Activated T-helper 17 cell treated with anti-CD3 and anti-CD28 coated beads, Interleukin-2, amount 50 U/mL, for 72 hours (primary cell): ENCODE measurements at regions not wholly inside any gene's neighbourhood (a gene's known extent, or its start where the extent isn't known, plus 50 kb on each side); places are given as distances from the start of the nearest gene placed in this dataset.

Experiments
- ATAC-seq: fragments of 150-1000 bp; cut with Tn5 transposase; replicated peaks from 2 replicates; pipeline ENCODE4 v1.10.0; 2021; ENCODE audit warnings: mild to moderate bottlenecking, moderate library complexity
- H3K27ac Mint-ChIP-seq: one replicate; pipeline ENCODE4 v1.8.0; 2022; ENCODE audit warnings: mixed read lengths
- H3K27me3 Mint-ChIP-seq: one replicate; pipeline ENCODE4 v1.8.0; 2022; ENCODE audit warnings: mixed read lengths
- H3K36me3 Mint-ChIP-seq: one replicate; pipeline ENCODE4 v1.8.0; 2022; ENCODE audit warnings: low read depth, mild to moderate bottlenecking, mixed read lengths
- H3K4me1 Mint-ChIP-seq: one replicate; pipeline ENCODE4 v1.8.0; 2022; ENCODE audit warnings: mixed read lengths
- H3K4me3 Mint-ChIP-seq: one replicate; pipeline ENCODE4 v1.8.0; 2022; ENCODE audit warnings: mild to moderate bottlenecking, mixed read lengths
- H3K9me3 Mint-ChIP-seq: one replicate; pipeline ENCODE4 v1.8.0; 2022; ENCODE audit warnings: mixed read lengths

- Mint-ChIP-seq H3K9me3 (peaks cover 8% of the 10 kb centered on the region), H3K27ac (no peak overlapping the region), H3K27me3 (no peaks in the 10 kb centered on the region), H3K4me3 (no peak overlapping the region), H3K36me3 (no peaks in the 10 kb centered on the region), H3K4me1 (no peaks in the 10 kb centered on the region)
- ATAC-seq: no peak
Measured at GRCh38 chr4:13151194-13151593, 332.9 kb downstream of the RAB28 start.

GRCh38 chr4:13143222-13144070, 340.7 kb downstream of the RAB28 start:
- Mint-ChIP-seq H3K4me3 (no peak overlapping the region), H3K27ac (no peak overlapping the region), H3K9me3 (no peaks in the 10 kb centered on the region), H3K4me1 (no peaks in the 10 kb centered on the region), H3K36me3 (no peaks in the 10 kb centered on the region), H3K27me3 (no peaks in the 10 kb centered on the region)
- no peak for ATAC-seq

GRCh38 chr4:13142726-13143125, 341.4 kb downstream of the RAB28 start:
- Mint-ChIP-seq H3K4me3 (no peak overlapping the region), H3K27me3 (no peaks in the 10 kb centered on the region), H3K9me3 (no peaks in the 10 kb centered on the region)

GRCh38 chr4:13142191-13142590, 341.9 kb downstream of the RAB28 start:
- no peak overlapping the region for H3K4me3 Mint-ChIP-seq
- H3K27me3 Mint-ChIP-seq: no peaks in the 10 kb centered on the region
- H3K9me3 Mint-ChIP-seq: no peaks in the 10 kb centered on the region
- no peaks in the 10 kb centered on the region for H3K4me1 Mint-ChIP-seq
- no peak overlapping the region for H3K27ac Mint-ChIP-seq
- no peaks in the 10 kb centered on the region for H3K36me3 Mint-ChIP-seq
- no peak for ATAC-seq

More at GRCh38 chr4:13142726-13143125, 341.4 kb downstream of the RAB28 start:
- ATAC-seq: no peak
- H3K36me3 Mint-ChIP-seq: no peaks in the 10 kb centered on the region
- H3K4me1 Mint-ChIP-seq: no peaks in the 10 kb centered on the region
- no peak overlapping the region for H3K27ac Mint-ChIP-seq

- H3K4me3 Mint-ChIP-seq: no peak overlapping the region
- H3K36me3 Mint-ChIP-seq: no peaks in the 10 kb centered on the region
- H3K27me3 Mint-ChIP-seq: no peaks in the 10 kb centered on the region
- no peak for ATAC-seq
- H3K4me1 Mint-ChIP-seq: no peaks in the 10 kb centered on the region
- no peak overlapping the region for H3K27ac Mint-ChIP-seq
- peaks cover 7% of the 10 kb centered on the region for H3K9me3 Mint-ChIP-seq
Measured at GRCh38 chr4:13137390-13137789, 346.8 kb downstream of the RAB28 start.

GRCh38 chr4:13133700-13134099, 350.4 kb downstream of the RAB28 start:
- no peaks in the 10 kb centered on the region for H3K4me1 Mint-ChIP-seq
- H3K27ac Mint-ChIP-seq: no peak overlapping the region
- ATAC-seq: no peak
- H3K9me3 Mint-ChIP-seq: peaks cover 7% of the 10 kb centered on the region
- H3K27me3 Mint-ChIP-seq: no peaks in the 10 kb centered on the region
- no peak overlapping the region for H3K4me3 Mint-ChIP-seq
- no peaks in the 10 kb centered on the region for H3K36me3 Mint-ChIP-seq

GRCh38 chr4:13130848-13131247, 353.3 kb downstream of the RAB28 start:
- Mint-ChIP-seq H3K27ac (no peak overlapping the region), H3K4me3 (no peak overlapping the region), H3K36me3 (no peaks in the 10 kb centered on the region), H3K9me3 (peaks cover 7% of the 10 kb centered on the region), H3K27me3 (no peaks in the 10 kb centered on the region), H3K4me1 (no peaks in the 10 kb centered on the region)
- ATAC-seq: no peak

- Mint-ChIP-seq H3K9me3 (peaks cover 3% of the 10 kb centered on the region), H3K4me1 (no peaks in the 10 kb centered on the region), H3K36me3 (no peaks in the 10 kb centered on the region)
Measured at GRCh38 chr4:13129095-13129494, 355.0 kb downstream of the RAB28 start.

GRCh38 chr4:13126976-13127910, 356.9 kb downstream of the RAB28 start:
- no peaks in the 10 kb centered on the region for H3K9me3 Mint-ChIP-seq
- no peaks in the 10 kb centered on the region for H3K27me3 Mint-ChIP-seq
- ATAC-seq: no peak
- H3K27ac Mint-ChIP-seq: no peak overlapping the region
- H3K4me3 Mint-ChIP-seq: no peak overlapping the region
- H3K36me3 Mint-ChIP-seq: no peaks in the 10 kb centered on the region
- H3K4me1 Mint-ChIP-seq: no peaks in the 10 kb centered on the region

More at GRCh38 chr4:13129095-13129494, 355.0 kb downstream of the RAB28 start:
- no peak for ATAC-seq
- Mint-ChIP-seq H3K4me3 (no peak overlapping the region), H3K27ac (no peak overlapping the region), H3K27me3 (no peaks in the 10 kb centered on the region)

GRCh38 chr4:13118633-13119032, 365.5 kb downstream of the RAB28 start:
- ATAC-seq: no peak
- H3K4me3 Mint-ChIP-seq: no peak overlapping the region
- peaks cover 5% of the 10 kb centered on the region for H3K9me3 Mint-ChIP-seq
- H3K27me3 Mint-ChIP-seq: no peaks in the 10 kb centered on the region
- no peaks in the 10 kb centered on the region for H3K4me1 Mint-ChIP-seq
- no peak overlapping the region for H3K27ac Mint-ChIP-seq
- no peaks in the 10 kb centered on the region for H3K36me3 Mint-ChIP-seq

- Mint-ChIP-seq H3K36me3 (no peaks in the 10 kb centered on the region), H3K9me3 (peaks cover 5% of the 10 kb centered on the region), H3K4me1 (no peaks in the 10 kb centered on the region), H3K27ac (no peak overlapping the region), H3K4me3 (no peak overlapping the region), H3K27me3 (no peaks in the 10 kb centered on the region)
- no peak for ATAC-seq
Measured at GRCh38 chr4:13117185-13117584, 367.0 kb downstream of the RAB28 start.

GRCh38 chr4:13112030-13112429, 372.1 kb downstream of the RAB28 start:
- Mint-ChIP-seq H3K27me3 (no peaks in the 10 kb centered on the region), H3K36me3 (no peaks in the 10 kb centered on the region), H3K4me3 (no peak overlapping the region), H3K4me1 (no peaks in the 10 kb centered on the region), H3K9me3 (peaks cover 24% of the 10 kb centered on the region), H3K27ac (no peak overlapping the region)
- no peak for ATAC-seq

GRCh38 chr4:13109536-13109935, 374.6 kb downstream of the RAB28 start:
- no peak overlapping the region for H3K4me3 Mint-ChIP-seq
- H3K36me3 Mint-ChIP-seq: no peaks in the 10 kb centered on the region
- no peak overlapping the region for H3K27ac Mint-ChIP-seq
- no peaks in the 10 kb centered on the region for H3K27me3 Mint-ChIP-seq
- H3K4me1 Mint-ChIP-seq: no peaks in the 10 kb centered on the region
- no peak for ATAC-seq
- peaks cover 24% of the 10 kb centered on the region for H3K9me3 Mint-ChIP-seq

- H3K27me3 Mint-ChIP-seq: no peaks in the 10 kb centered on the region
- H3K36me3 Mint-ChIP-seq: no peaks in the 10 kb centered on the region
- H3K4me1 Mint-ChIP-seq: no peaks in the 10 kb centered on the region
- no peak overlapping the region for H3K27ac Mint-ChIP-seq
- H3K9me3 Mint-ChIP-seq: peaks cover 24% of the 10 kb centered on the region
- ATAC-seq: no peak
- H3K4me3 Mint-ChIP-seq: no peak overlapping the region
Measured at GRCh38 chr4:13108096-13108495, 376.0 kb downstream of the RAB28 start.
